ENCODE measurements at regions not wholly inside any gene's neighbourhood (a gene's known extent, or its start where the extent isn't known, plus 50 kb on each side); places are given as distances from the start of the nearest gene placed in this dataset.

- H3K27me3 ChIP-seq (replicated peaks in 1 of 4; ENCODE audit: control extremely low read depth in 1 of 4, control insufficient read depth in 3 of 4, insufficient read depth in 4 of 4, low read length in 3 of 4): peaks cover 0 to 3% (median 0%) of the 10 kb centered on the region in 4 experiments
- no peak overlapping the region for H3K4me3 ChIP-seq (ENCODE audit: control extremely low read depth in 1 of 5, extremely low read depth in 1 of 5, insufficient read depth in 1 of 5, low read depth in 2 of 5, low read length in 4 of 5)
- CTCF ChIA-PET: no interaction called here
- POLR2A ChIA-PET: no interaction called here
- ATAC-seq (ENCODE audit: low read depth): no peak
- no peaks in the 10 kb centered on the region for H3K36me3 ChIP-seq (replicated peaks in 1 of 2; ENCODE audit: control extremely low read depth in 1 of 2, control insufficient read depth in 1 of 2, extremely low read depth in 1 of 2, insufficient read depth in 2 of 2, low read length in 1 of 2)
- H2AFZ ChIP-seq (ENCODE audit: insufficient read depth, low read depth, low read length, poor library complexity, severe bottlenecking): no peak overlapping the region
- H3K9ac ChIP-seq (ENCODE audit: low read length): no peak overlapping the region
- TF ChIP-seq EZH2 (IDR thresholded peaks at IDR 0.05; ENCODE audit: borderline replicate concordance, insufficient read depth, low read depth, low read length, poor library complexity, severe bottlenecking) (no peak), CTCF (IDR thresholded peaks at IDR 0.05) (no peak)
- Mint-ChIP-seq H3K27me3 (no peaks in the 10 kb centered on the region), H3K4me1 (no peaks in the 10 kb centered on the region), H3K27ac (no peak overlapping the region), H3K4me3 (no peak overlapping the region), H3K9me3 (ENCODE audit: insufficient read depth) (no peaks in the 10 kb centered on the region)
- H3K4me2 ChIP-seq (replicated peaks; ENCODE audit: low read depth, low read length, poor library complexity, severe bottlenecking): no peak overlapping the region
- H3K4me1 ChIP-seq (ENCODE audit: control insufficient read depth in 2 of 2, insufficient read depth in 2 of 2, low read length in 2 of 2): no peaks in the 10 kb centered on the region
- no peaks in the 10 kb centered on the region for H3K79me2 ChIP-seq (ENCODE audit: control insufficient read depth, insufficient read depth, low read length)
- H3K27ac ChIP-seq (ENCODE audit: low read length in 2 of 2): no peak overlapping the region
- H3K9me3 ChIP-seq (ENCODE audit: control extremely low read depth in 1 of 3, control insufficient read depth in 2 of 3, insufficient read depth in 1 of 3, low read length in 2 of 3): no peaks in the 10 kb centered on the region
- 92% methylated on average over 9 of the region's 9 CpGs for WGBS (ENCODE audit: insufficient coverage)
- no peak for DNase-seq
- no peaks in the 10 kb centered on the region for H4K20me1 ChIP-seq (ENCODE audit: control insufficient read depth, insufficient read depth, low read length, poor library complexity, severe bottlenecking)
- intact Hi-C loops (cut with micrococcal nuclease): no loop called here
Measured at GRCh38 chr9:108423433-108423832, 432.4 kb downstream of the ACTL7B start.

GRCh38 chr9:108419379-108419778, 436.4 kb downstream of the ACTL7B start:
- TF ChIP-seq EZH2 (IDR thresholded peaks at IDR 0.05; ENCODE audit: borderline replicate concordance, insufficient read depth, low read depth, low read length, poor library complexity, severe bottlenecking) (no peak), CTCF (IDR thresholded peaks at IDR 0.05) (no peak)
- Histone ChIP-seq H3K36me3 (replicated peaks in 1 of 2; ENCODE audit: control extremely low read depth in 1 of 2, control insufficient read depth in 1 of 2, extremely low read depth in 1 of 2, insufficient read depth in 2 of 2, low read length in 1 of 2) (no peaks in the 10 kb centered on the region), H3K27me3 (replicated peaks in 1 of 4; ENCODE audit: control extremely low read depth in 1 of 4, control insufficient read depth in 3 of 4, insufficient read depth in 4 of 4, low read length in 3 of 4) (peaks cover 0 to 3% (median 0%) of the 10 kb centered on the region in 4 experiments), H3K79me2 (ENCODE audit: control insufficient read depth, insufficient read depth, low read length) (no peaks in the 10 kb centered on the region), H3K9me3 (ENCODE audit: control extremely low read depth in 1 of 3, control insufficient read depth in 2 of 3, insufficient read depth in 1 of 3, low read length in 2 of 3) (no peaks in the 10 kb centered on the region), H3K4me3 (ENCODE audit: control extremely low read depth in 1 of 5, extremely low read depth in 1 of 5, insufficient read depth in 1 of 5, low read depth in 2 of 5, low read length in 4 of 5) (no peak overlapping the region), H3K27ac (ENCODE audit: low read length in 2 of 2) (no peak overlapping the region), H3K4me2 (replicated peaks; ENCODE audit: low read depth, low read length, poor library complexity, severe bottlenecking) (no peak overlapping the region), H4K20me1 (ENCODE audit: control insufficient read depth, insufficient read depth, low read length, poor library complexity, severe bottlenecking) (no peaks in the 10 kb centered on the region), H2AFZ (ENCODE audit: insufficient read depth, low read depth, low read length, poor library complexity, severe bottlenecking) (no peak overlapping the region), H3K4me1 (ENCODE audit: control insufficient read depth in 2 of 2, insufficient read depth in 2 of 2, low read length in 2 of 2) (no peaks in the 10 kb centered on the region), H3K9ac (ENCODE audit: low read length) (no peak overlapping the region)
- no peaks in the 10 kb centered on the region for H3K4me1 Mint-ChIP-seq
- CTCF ChIA-PET: no interaction called here
- peaks cover 6% of the 10 kb centered on the region for H3K27me3 Mint-ChIP-seq
- POLR2A ChIA-PET: no interaction called here
- H3K4me3 Mint-ChIP-seq: no peak overlapping the region
- no peaks in the 10 kb centered on the region for H3K9me3 Mint-ChIP-seq (ENCODE audit: insufficient read depth)
- ATAC-seq (ENCODE audit: low read depth) (no peak), DNase-seq (no peak)
- no peak overlapping the region for H3K27ac Mint-ChIP-seq
- intact Hi-C loops (cut with micrococcal nuclease): no loop called here

Data from B cell (primary cell).